H7 (cell line): ENCODE measurements at regions not wholly inside any gene's neighbourhood (a gene's known extent, or its start where the extent isn't known, plus 50 kb on each side); places are given as distances from the start of the nearest gene placed in this dataset.
"Not testable (repeated sequence)": the region's sequence is repeated elsewhere in the genome, so short reads cannot be mapped to it uniquely, and the experiment has no call there.

Experiments
- DNase-seq: peaks from one replicate; pipeline ENCODE4 v3.0.0; 2012
- H3K27me3 ChIP-seq: 2 replicates; pipeline ENCODE4 v1.6.0; 2011; ENCODE audit warnings: mild to moderate bottlenecking, low read length; ENCODE audit not compliant: control insufficient read depth, insufficient read depth
- H3K36me3 ChIP-seq: replicated peaks from 2 replicates; pipeline ENCODE4 v1.5.1; 2011; ENCODE audit warnings: low read length; ENCODE audit not compliant: control insufficient read depth, insufficient read depth
- H3K4me3 ChIP-seq: 2 replicates; pipeline ENCODE4 v1.5.1; 2011; ENCODE audit warnings: low read depth, mild to moderate bottlenecking, control low read depth, low read length, moderate library complexity; ENCODE audit not compliant: insufficient read depth

DNA sequence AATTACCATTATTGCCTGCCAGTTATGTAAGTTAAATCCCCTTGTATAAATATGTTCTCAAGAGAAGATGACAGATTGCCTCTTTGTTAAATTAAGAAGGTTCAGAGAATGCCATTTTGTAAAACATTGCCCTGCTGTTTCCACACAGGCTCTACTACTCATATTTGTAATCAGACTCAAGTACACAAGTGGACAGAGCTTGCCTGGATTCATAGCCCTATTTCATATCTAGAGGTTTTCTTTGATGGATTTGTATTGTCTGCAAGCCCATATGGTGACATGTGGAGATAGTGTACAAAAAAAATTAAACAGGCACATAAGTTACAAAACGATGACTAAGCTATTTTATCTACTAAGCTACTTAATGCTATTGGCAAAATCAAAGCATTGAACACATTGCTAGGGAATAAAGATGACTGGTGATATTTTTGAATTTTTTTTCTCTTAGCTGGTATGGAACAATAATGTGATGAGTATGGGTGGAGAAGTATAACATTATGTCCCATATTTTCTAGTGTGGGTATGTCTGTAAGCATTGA is 1286.6 kb upstream of the ALCAM start:
- no peak for DNase-seq
- H3K36me3 ChIP-seq = no peaks in the 10 kb centered on the region
- H3K4me3 ChIP-seq = no peak overlapping the region
- no peaks in the 10 kb centered on the region for H3K27me3 ChIP-seq

DNA sequence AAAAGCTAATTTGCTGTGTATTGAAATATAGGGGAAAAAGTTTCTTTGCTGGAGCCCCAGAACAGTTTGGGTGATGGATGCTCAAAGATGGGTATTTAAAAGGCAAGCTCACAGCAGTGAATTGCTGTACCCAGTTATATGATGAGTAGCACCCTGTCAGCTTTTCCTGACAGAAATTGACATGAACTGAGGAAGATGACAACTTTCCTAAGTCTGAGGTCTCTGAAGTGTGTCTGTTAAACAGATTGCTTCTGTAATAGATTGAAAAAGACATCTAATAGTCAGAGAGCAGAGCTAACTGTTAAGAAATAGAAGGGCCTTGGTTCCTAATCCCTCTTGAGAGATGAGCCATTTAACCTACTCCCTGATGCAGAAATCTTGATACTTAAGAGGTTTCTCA is 1278.0 kb upstream of the ALCAM start:
- DNase-seq = no peak
- Histone ChIP-seq H3K36me3 (no peaks in the 10 kb centered on the region), H3K27me3 (no peaks in the 10 kb centered on the region), H3K4me3 (no peak overlapping the region)

DNA sequence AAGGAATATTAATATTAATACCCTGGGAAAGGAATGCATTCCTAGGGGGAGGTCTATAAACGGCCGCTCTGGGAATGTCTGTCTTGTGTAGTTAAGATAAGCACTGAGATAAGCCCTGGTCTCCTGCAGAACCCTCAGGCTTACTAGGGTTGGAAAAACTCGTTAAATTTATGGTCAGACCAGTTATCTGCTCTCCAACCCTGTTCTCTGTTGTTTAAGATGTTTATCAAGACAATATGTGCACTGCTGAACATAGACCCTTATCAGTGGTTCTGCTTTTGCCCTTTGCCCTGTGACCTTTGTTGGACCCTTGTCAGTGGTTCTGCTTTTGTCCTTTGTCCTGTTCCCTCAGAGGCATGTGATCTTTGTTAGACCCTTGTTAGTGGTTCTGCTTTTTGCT is 1276.7 kb upstream of the ALCAM start:
- not testable (repeated sequence) for H3K27me3 ChIP-seq, H3K36me3 ChIP-seq, H3K4me3 ChIP-seq, DNase-seq

GRCh38 chr3:104101736-104102135 is 1265.0 kb upstream of the ALCAM start:
- DNase-seq = no peak
- no peaks in the 10 kb centered on the region; the same call in 1 of the 2 replicates for H3K27me3 ChIP-seq
- H3K36me3 ChIP-seq = no peaks in the 10 kb centered on the region
- H3K4me3 ChIP-seq = no peak overlapping the region

GRCh38 chr3:104102386-104102785 is 1264.3 kb upstream of the ALCAM start:
- DNase-seq = peak; percentile 28
- H3K4me3 ChIP-seq = no peak overlapping the region
- H3K36me3 ChIP-seq = no peaks in the 10 kb centered on the region
- no peaks in the 10 kb centered on the region; the same call in 1 of the 2 replicates for H3K27me3 ChIP-seq

- no peak for DNase-seq
- Histone ChIP-seq H3K4me3 (no peak overlapping the region), H3K27me3 (no peaks in the 10 kb centered on the region; the same call in 1 of the 2 replicates), H3K36me3 (no peaks in the 10 kb centered on the region)
Measured at GRCh38 chr3:104106276-104106675, 1260.4 kb upstream of the ALCAM start.

DNA sequence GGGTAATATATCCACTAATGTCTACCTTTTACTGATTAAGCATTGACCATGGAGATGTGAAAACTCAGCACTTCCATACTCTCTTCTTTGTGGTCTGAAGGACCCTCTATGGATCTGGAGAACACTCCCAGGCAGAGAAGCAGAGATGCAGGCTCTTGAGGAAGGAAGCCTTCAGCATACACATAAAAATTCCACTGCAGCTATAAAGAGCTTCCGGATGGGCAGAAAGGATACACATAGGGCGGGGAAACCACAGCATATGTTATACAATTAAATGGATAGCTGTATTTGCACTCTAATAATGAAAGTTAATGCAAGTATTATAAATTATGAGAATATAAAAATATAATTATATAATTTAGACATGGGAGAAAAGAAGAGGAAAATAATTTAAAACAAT is 1258.2 kb upstream of the ALCAM start:
- DNase-seq = no peak
- Histone ChIP-seq H3K4me3 (no peak overlapping the region), H3K27me3 (no peaks in the 10 kb centered on the region), H3K36me3 (no peaks in the 10 kb centered on the region)

- H3K27me3 ChIP-seq = no peaks in the 10 kb centered on the region; the same call in 1 of the 2 replicates
- DNase-seq = no peak
- no peaks in the 10 kb centered on the region for H3K36me3 ChIP-seq
- H3K4me3 ChIP-seq = no peak overlapping the region
Measured at GRCh38 chr3:104126463-104126862, 1240.2 kb upstream of the ALCAM start.

DNA sequence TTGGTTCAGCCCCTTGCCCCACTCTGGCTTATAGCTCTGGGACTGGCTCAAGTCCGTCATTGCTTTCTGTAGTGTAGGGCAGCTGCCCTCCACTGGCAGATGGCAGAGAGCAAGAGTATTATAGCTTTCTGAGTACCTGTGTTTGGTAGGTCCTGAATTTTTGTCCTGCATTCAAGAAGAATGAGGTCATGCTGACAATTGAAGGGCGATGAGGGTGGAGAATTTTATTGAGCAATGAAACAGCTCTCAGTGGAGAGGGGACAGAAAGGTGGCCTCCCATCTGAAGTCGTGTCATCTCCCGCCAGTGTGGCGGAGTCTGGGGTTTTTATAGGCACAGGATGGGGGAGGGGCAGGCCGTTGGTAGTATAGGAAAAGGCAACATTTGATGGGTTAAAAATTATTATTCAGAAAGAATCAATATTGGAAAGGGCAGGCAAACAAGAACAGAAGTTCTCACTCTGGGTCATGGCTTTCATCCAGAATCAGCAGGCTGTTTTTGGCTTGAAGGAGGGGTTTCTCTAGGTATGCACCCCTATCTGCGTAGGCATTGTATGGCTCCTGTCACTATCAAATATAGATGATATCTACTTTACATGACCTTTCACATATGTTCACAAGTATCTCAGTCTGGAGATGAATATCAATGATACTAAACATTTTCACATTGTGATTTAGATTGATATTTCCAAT is 1239.7 kb upstream of the ALCAM start:
- no peak overlapping the region for H3K4me3 ChIP-seq
- no peaks in the 10 kb centered on the region for H3K36me3 ChIP-seq
- DNase-seq = no peak
- H3K27me3 ChIP-seq = no peaks in the 10 kb centered on the region; the same call in 1 of the 2 replicates

DNA sequence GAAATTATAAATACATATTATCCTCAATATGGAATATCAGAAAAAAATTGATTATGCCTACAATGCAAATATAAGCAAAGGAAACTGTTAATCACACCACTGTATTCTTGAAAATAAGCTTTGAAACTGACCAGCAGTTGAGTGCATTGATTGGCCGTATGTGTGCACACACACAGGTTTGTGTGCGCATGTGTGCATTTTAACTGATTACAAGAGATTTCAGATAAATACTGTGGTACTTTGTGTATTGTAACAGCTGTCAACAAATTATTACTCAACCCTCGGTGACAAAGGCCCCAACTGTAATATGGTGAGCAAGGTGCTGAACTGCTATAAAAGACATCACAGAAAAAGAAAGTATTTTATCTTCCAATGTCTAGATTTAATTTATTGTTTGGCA is 1238.9 kb upstream of the ALCAM start:
- DNase-seq = no peak
- Histone ChIP-seq H3K27me3 (no peaks in the 10 kb centered on the region), H3K36me3 (no peaks in the 10 kb centered on the region), H3K4me3 (no peak overlapping the region)

- no peak for DNase-seq
- Histone ChIP-seq H3K27me3 (no peaks in the 10 kb centered on the region), H3K4me3 (no peak overlapping the region), H3K36me3 (no peaks in the 10 kb centered on the region)
Measured at GRCh38 chr3:104132566-104133403, 1233.9 kb upstream of the ALCAM start.

DNA sequence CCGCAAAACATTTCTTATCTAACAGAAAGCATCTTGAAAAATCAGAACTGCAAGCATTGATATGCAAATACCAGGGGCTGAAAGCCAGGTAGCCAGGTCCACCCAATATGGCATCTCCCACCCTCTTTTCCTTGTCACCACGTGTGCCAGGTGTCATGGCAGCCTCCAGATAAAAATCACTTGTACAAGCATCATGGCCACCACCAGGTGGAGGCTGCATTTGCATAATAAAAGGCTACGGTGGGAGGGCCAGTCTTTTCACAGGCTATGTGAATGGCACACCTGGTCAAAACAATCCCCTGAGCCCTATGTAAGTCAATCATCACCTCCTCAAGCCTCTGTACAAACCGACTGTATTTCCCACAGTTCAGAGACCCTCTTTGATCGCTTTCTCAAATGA is 1233.1 kb upstream of the ALCAM start:
- DNase-seq = peak; percentile 25
- no peak overlapping the region for H3K4me3 ChIP-seq
- H3K36me3 ChIP-seq = no peaks in the 10 kb centered on the region
- H3K27me3 ChIP-seq = no peaks in the 10 kb centered on the region

DNA sequence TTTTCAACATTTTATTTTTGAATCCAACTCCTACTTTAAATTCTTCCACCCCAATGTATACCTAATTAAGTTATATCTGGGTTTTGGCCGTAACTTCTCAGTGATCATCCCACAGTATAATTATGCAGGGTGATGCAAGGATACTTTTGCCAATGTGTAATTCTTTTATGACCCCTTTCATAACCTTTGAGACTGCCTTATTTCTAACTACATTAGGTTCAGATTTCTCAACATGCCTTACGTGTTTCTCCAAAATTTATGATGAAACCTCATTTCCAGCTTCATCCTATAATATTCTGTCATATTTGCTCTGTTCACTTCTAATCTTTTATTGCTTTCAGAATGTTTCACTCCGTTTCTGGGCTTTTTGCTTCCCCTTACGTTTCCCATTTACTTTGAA is 1229.6 kb upstream of the ALCAM start:
- H3K4me3 ChIP-seq = no peak overlapping the region
- no peak for DNase-seq

DNA sequence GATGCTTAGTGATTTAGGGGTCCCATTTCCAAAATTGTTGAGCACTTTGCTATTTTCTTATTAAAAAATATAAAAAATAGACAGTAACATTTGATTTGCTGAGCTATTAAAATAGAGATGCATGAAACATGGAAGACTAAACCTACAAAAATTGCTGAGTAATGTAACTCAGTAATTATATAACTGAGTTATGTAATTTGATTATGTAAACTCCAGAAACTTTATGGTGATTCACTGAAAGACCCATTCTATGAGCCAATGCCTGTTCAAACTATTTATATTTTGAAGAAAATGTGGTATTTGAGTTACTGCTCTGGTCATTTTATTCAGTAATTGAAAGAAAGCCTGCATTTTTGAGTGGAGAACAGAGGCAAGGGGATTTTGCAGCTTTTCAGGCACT is 1221.5 kb upstream of the ALCAM start:
- Histone ChIP-seq H3K4me3 (no peak overlapping the region), H3K36me3 (no peaks in the 10 kb centered on the region), H3K27me3 (no peaks in the 10 kb centered on the region)
- no peak for DNase-seq

More for the DNA sequence above, 1229.6 kb upstream of the ALCAM start:
- H3K36me3 ChIP-seq = no peaks in the 10 kb centered on the region
- no peaks in the 10 kb centered on the region for H3K27me3 ChIP-seq

DNA sequence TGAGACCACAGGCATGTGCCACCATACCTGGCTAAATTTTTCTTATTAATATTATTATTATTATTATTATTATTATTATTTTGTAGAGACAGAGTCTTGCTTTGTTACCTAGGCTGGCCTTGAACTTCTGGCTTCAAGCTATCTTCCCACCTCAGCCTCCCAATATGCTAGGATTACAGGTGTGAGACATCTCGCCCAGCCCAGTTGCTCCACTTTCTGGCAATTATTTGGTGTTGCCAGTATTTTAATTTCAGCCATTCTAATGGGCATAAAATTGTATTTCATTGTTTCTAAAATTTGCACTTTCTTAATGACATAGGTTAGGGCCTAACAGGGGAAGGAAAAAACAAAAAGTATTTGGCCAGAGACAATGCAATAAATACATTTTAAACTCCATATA is 1217.6 kb upstream of the ALCAM start:
- Histone ChIP-seq H3K4me3 (no peak overlapping the region), H3K36me3 (no peaks in the 10 kb centered on the region), H3K27me3 (no peaks in the 10 kb centered on the region)
- no peak for DNase-seq
